Lower leg skin (tissue), 3 donors: ENCODE measurements at regions not wholly inside any gene's neighbourhood (a gene's known extent, or its start where the extent isn't known, plus 50 kb on each side); places are given as distances from the start of the nearest gene placed in this dataset.

Source experiments
- POLR2A ChIP-seq, 2 donors: fragments of 450-650 bp; IDR thresholded peaks; one replicate each; pipeline ENCODE4 v1.6.1; 2016 to 2017; ENCODE audit warnings: antibody characterized with exemption in 2 of 2, mild to moderate bottlenecking in 1 of 2, moderate library complexity in 1 of 2
- TF ChIP-seq, protein P1 (sequence below), 3 donors: fragments of 450-650 bp; IDR thresholded peaks; one replicate each; pipeline ENCODE4 v1.5.1; 2016; ENCODE audit warnings: antibody characterized with exemption in 3 of 3, mild to moderate bottlenecking in 3 of 3, moderate library complexity in 2 of 3

DNA sequence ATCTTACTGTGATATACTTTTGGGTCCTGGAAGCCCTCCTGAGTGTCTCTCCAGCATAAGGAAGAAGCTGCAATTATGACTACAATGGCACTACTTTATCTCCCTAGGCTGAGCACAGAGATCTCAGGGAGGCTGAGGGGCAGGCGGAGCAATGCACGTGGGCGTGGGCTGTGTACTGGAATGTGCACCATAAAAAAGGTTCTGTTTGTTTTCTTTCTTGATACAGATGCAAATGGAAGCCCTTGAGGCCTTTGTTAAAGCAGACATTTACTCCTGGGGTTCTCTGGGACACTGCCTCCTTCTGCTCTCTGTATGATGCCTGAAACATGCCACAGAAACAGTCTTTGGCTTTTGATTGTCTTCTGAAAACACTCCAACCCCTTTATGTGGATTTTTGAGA, 79.1 kb upstream of the DLX2 start:
- TF ChIP-seq POLR2A (IDR thresholded peaks at IDR 0.05), result no peak
- TF ChIP-seq, protein P1, sequence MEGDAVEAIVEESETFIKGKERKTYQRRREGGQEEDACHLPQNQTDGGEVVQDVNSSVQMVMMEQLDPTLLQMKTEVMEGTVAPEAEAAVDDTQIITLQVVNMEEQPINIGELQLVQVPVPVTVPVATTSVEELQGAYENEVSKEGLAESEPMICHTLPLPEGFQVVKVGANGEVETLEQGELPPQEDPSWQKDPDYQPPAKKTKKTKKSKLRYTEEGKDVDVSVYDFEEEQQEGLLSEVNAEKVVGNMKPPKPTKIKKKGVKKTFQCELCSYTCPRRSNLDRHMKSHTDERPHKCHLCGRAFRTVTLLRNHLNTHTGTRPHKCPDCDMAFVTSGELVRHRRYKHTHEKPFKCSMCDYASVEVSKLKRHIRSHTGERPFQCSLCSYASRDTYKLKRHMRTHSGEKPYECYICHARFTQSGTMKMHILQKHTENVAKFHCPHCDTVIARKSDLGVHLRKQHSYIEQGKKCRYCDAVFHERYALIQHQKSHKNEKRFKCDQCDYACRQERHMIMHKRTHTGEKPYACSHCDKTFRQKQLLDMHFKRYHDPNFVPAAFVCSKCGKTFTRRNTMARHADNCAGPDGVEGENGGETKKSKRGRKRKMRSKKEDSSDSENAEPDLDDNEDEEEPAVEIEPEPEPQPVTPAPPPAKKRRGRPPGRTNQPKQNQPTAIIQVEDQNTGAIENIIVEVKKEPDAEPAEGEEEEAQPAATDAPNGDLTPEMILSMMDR (IDR thresholded peaks at IDR 0.05), result no peak
